HS-27A (cell line): ENCODE measurements at regions not wholly inside any gene's neighbourhood (a gene's known extent, or its start where the extent isn't known, plus 50 kb on each side); places are given as distances from the start of the nearest gene placed in this dataset.
"Not testable (repeated sequence)": the region's sequence is repeated elsewhere in the genome, so short reads cannot be mapped to it uniquely, and the experiment has no call there.

Experiments
- DNase-seq: peaks from one replicate; pipeline ENCODE4 v3.0.0-alpha.2; 2012; ENCODE audit warnings: low read depth, missing footprints

DNA sequence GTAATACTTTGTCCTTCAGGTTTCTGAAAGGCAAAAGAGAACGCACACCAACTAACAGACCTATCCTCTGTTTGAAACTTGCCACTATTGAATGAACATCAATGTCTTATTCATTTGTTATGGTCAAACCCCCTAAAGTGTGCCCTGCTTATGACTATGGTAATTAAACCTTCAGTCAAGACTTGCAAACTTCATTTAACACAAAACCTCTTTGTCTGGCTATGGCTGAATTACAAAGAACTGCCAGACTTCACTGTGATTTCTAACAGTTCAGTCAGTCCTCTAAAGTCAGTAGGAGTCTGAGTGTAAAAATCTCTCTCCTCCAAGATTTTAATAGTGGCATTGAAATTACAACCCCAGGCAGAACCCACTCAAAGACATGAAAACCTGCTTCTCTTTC, 702.5 kb upstream of the LRRN3 start:
- DNase-seq, result no peak

DNA sequence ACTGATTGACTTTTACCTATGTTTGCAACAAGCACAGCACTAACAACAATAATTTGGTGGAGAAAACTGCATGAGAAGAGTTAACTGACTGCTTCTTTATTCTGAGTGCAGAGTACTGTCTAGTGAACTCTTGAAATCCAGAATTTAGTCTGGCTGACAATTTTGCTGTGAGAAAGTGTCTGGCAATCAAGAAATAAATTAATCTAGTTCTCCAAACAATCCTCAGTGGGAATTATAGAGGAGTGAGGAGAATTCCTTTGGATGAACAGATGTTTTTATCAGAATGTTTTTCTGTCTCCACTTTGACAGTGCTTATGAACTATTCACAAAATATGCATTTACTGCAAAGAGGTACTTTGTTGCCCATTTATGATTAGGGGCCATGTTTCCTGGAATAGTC, 694.9 kb upstream of the LRRN3 start:
- DNase-seq, result no peak

DNA sequence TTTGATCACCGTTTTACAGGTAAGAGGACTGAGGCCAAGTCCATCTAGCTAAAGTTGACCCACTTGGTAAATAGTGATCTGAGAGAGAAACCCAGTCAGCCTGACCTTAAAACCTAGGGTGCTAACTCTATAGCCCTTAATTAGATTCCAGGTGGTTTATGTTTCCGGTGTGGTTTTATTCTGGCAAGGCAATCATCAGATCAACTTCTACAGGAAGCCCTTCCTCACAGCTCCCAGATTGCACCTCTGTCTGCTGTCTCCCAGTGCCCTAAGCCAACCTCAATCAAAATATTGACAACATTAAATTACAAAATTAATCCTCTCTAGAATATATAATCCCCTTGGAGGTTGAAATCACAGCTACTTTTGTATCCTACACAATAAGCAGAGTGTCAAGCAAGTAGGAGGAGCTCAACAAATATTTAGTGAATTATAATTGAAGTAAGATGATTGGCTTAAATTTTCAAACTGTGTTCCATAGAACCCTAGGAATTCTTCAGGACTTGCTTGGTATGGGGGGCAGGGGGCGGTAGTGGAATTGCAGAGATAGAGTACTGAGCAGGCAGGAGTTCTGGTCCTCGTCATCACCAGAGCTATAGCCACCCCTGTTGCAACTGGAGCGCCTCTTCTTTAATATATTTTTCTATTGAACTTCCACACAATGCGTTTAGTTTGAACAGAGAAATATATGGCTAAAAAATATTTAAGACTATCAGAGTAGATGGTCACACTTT, 692.8 kb upstream of the LRRN3 start:
- no peak for DNase-seq

DNA sequence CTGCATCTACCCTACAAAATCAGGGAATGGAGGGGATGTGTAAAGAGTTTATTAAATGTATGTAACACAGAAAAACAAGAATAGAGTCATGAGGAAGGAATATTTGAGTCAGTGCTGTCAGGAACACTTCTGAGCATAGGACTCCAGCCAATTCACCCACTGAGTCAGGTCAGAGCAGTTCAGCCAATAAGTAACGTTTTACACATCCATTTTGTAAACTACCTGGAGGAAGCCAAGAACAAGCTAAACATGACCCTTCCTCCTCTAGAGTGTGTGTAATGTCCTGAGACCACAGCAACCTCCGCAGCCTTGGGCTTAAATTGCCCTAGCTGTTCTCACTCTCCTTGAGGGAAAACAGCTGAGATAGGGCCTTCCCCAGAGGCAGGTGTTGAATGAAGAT, 691.5 kb upstream of the LRRN3 start:
- no peak for DNase-seq

DNA sequence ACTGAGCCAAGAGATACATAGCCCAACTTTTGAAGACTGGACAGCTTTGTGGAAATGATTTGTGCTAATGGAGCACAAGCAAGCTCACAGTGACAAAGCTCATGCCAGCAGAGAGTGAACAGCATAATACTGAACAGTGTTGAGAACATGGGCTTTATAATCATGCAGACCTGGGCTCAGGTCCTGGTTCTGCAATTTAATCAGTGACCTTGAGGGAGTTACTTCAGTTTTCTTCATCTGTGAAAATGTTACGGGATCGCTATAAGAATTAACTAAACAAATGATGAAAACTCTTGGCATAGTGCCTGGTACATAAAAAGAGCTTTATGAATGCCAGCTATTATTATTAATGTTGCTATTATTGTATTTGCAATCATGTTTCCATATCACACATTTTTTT, 690.5 kb upstream of the LRRN3 start:
- no peak for DNase-seq

DNA sequence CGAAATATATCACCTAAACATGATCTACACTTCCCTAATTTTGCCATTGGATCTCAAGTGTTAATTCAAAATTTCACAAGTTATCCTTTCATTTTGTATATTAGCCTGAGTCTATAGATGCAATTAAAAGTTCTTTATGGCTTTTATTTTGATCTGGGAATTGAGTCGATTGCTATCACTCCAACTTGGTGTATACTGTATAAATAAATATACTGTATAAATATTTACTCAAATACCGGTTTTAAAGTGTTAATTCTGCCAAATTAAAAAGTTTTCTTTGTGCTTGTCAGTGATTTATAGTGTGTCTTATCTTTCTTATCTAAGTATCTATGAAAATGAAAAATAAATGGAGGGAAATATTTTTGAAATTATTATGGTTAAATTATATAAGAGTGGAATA, 683.7 kb upstream of the LRRN3 start:
- DNase-seq, result no peak

DNA sequence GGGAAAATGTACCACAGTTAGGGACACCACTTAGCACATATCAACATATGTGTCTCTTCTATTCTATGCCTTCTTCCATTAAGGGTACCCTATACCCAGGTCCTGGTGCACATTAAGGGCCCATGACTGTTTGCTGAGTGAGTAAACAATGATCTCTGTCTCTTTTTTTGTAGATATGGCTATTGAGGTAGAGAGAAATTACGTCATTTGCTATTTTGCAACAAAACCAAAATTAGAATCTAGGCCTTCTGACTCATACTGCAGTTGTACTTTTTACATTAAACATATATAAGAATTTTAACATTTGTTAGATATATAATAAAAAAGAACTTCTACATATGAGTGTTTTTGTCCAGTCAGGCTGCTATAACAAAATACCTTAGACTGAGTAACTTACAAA, 683.2 kb upstream of the LRRN3 start:
- no peak for DNase-seq

DNA sequence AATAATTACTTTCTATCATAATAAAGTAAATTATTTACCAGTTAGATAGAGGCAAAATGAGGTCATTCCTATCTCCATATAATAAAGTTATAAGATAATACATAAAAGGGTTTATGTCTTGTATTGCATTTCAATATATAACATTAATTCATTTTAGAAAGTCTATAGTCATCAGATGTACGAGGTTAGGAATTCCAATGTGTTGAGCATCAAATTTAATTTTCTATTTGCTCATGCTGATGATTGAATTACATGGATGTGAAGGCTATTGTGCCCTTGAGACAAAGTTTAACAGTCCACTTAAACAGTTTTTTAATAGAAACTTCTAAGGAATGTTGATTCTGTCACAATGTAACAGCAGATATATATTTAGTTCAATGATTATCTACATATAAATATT, 678.3 kb upstream of the LRRN3 start:
- DNase-seq, result no peak

DNA sequence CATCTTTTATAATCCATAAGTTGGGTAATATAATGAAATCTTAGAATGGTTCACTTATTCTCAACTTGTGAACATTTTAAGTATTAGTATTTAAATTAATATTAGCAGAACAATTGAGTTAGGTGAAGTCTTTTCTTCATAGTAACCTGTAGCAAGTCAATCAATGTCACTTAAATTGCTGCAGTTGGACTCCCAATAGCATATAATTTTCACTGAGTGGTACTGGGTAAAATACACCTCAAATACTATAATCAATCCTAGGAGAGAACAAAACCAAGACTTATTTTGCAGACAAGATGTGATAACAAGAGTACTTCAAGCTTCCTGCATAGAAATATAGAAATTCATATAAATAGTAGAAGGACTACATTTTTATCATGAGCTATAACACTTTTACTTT, 677.9 kb upstream of the LRRN3 start:
- DNase-seq, result no peak

DNA sequence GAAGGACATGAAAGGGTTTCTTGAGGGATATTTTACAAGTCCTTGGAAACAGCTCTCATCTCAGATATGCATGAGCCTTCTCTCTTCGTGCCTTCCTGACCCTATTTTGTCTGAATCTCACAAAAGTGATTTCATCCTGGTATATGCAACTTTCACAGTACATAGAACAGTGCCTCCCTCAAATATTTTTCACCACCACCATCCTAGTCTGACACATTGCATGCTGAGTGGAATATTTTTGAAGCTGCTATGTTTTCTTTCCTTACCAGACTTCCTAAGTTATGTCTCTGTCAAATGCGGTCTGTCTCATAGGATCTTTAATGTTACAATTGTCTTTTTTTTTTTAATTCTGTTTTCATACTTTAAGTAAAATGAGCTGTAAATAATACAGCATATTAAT, 673.3 kb upstream of the LRRN3 start:
- DNase-seq, result no peak

DNA sequence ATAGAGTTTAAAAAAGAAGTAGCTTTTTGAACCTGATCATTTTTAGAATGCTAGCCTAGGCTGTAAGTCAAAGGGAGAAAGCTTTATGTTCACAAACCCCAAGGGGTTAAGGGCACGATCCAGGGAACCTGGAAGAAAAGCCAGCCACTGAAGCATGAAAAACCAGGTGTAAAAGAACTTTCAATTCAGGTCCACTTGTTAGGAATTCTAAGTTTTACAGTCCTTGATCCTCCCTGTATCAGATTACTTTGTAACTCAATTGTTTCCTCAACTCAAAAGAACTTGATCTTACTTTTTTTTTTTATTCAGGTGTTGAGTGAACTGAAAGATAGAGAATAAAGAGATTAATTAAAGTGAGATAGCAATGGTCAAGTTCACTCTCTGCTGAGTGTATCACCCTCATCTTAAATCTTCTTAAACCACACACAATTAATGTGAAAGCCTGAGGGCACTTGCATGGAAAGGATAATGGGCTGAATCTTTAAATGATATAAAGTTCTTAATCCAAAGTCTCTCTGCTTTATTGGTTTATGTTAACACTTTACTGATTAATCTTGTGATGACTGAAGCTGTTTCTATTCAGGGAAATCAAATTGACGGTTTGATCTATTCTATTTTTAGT, 672.2 kb upstream of the LRRN3 start:
- DNase-seq, result no peak

DNA sequence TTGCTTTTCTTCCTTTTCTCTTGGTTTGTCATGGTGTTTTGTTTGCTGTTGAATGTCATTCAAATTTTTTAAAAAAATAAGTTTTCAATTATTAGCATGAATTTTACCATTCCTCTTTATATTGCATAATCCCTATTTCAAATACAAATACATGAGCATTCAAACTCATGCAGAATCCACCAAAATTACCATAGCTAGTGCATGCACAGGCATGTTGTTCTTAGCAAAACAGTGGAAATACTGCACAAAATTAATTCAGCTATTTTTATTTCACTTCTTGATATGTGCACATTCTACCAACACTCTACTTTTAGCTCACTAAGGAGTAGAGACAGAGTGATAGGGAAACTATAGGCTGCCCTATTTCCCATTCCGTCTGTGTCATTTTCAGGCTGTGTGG, 670.1 kb upstream of the LRRN3 start:
- no peak for DNase-seq

DNA sequence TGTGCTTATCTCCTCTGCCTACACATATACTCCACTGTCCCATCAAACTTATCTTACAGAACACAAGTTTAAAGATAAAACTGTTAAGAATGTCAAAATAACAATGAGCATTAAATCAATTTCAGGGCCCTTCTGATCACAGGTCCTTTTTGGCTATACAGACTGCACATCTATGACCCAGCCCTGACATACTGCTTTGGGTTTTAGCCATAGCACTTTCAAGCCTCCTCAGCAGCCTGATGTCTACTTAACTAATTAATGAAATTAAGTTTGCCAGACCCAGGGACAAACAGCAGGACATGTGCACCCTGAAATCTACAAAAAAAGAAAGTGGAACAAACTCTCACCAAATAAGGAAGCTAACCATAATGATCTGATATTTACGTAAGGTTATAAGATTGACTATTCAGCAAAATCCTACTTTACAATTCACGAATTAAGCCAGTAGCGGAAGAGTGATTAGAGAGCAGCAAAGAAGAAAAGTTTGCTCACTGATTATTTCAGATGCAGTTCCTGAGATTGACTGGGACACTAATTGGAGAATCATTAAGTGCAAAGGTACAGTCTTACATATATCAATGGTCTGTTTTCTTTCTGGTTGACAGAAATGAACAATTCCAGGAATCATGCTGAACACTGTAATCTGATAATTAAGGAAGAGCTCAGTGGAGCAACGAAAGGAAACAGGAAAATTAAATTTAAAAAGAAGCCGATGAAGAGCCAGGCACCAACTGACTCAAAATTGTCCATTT, 669.3 kb upstream of the LRRN3 start:
- DNase-seq, result no peak

DNA sequence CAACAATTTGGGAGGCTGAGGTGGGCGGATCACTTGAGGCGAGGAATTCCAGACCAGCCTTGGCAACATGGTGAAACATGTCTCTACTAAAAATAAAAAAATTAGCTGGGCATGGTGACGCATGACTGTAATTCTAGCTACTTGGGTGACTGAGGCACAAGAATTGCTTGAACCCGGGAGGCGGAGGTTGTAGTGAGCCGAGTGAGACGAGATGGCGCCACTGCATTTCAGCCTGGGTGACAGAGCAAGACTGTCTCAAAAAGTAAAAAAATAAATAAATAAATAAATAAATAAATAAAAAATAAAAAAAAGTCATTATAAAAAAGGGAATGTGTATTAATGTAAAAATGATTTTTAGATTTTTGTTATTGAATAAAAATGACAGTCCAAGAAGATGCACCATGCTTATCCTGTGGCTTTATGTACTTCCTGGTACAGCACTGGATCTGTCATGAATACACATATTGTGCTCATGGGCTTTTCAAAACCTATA, 658.8 kb upstream of the LRRN3 start:
- DNase-seq, result no peak

DNA sequence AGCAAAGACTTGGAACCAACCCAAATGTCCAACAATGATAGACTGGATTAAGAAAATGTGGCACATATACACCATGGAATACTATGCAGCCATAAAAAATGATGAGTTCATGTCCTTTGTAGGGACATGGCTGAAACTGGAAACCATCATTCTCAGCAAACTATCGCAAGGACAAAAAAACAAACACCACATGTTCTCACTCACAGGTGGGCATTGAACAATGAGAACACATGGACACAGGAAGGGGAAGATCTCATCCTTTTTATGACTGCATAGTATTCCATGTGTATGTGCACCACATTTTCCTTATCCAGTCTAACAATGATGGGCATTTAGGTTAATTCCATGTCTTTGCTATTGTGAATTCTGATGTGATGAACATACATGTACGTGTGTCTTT, 652.0 kb upstream of the LRRN3 start:
- DNase-seq, result not testable (repeated sequence)

DNA sequence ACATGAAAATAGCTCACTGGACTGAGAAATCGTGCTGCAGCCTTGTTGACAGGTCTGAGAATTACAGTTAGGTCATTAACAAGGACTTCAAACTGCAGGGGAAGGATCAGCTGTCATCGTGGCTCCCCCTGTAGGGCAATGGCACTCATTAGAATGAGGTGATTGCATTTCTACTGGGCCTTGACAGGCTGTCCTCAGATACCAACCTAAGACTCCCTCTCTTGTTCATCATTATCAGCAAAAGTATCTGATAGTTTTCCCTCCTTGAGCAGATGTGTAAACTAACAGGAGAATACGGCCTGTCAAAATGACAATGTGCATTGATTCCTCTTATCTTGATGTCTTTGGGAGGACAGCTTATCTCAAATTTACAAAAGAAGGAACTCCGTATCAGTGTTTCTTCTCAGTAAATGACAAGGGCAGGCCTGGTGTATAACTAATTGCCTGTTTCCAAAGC, 648.5 kb upstream of the LRRN3 start:
- no peak for DNase-seq

DNA sequence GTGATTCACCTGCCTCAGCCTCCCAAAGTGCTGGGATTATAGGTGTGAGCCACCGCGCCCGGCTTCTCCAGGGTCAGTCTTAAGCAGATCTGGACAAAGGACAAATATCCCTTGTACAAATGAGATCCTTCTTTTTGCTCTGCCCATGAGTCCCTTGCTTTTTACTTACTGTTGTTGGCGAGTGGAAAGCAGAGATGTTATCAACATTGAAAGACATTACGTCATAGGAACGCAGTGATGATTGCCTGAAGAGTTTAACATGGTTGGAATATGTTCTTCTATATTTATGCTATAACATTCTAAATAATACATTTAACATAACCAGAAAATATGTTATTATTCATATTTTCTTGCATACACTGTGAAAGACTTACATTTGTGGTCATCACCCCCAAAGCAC, 644.3 kb upstream of the LRRN3 start:
- DNase-seq, result no peak

DNA sequence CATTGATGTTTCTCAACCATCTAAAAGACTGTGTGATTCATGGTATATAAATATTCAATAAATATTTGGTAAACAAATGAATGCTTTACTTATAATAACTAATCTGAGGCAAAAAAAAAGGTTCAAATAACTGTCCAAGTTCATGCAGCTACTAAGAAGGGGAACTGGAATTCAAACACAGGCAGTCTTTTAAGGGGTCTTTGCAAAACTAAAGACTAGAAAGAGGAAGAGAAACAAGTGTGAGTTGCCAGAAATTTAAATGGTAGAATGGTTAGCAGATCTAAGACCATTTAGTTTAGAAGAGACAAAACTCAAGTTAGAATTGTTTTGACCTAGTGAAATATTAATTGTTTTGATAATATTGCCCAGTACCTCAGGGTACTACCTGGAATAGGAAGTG, 642.0 kb upstream of the LRRN3 start:
- DNase-seq, result no peak

DNA sequence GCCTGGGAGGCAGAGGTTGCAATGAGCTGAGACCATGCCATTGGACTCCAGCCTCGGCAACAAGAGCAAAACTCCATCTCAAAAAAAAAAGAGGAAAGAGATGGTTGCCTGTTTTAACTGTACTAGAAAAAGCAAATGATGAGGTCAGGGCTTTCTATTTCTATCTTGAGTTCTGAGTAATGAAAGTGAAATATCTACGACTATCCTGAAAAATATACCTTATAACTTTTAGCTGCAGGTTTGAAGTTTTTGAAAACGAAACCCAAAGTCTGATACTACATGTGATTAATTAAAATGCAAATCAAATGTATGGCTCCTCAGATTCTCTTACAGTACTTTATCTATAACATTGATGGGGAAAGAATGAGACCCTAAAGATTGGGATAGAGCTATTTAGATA, 636.2 kb upstream of the LRRN3 start:
- DNase-seq, result no peak

DNA sequence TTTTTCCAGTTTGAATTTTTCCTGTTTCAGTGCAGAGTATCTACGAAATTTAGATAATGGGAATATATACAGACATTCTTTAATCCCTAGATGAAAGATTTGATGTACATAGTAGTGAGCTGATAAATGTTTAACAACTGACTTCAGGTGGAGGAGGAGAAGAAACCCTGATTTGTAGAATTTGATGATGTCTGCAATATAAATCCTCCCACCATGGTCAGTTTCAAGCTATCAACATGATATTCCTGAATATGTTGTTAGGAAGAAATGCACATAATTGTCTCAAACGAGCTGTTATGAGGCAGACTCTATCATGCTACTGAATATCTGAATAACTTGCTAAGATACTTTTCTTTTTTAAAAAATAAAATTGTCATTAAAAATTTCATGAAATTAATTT, 629.3 kb upstream of the LRRN3 start:
- DNase-seq, result no peak

DNA sequence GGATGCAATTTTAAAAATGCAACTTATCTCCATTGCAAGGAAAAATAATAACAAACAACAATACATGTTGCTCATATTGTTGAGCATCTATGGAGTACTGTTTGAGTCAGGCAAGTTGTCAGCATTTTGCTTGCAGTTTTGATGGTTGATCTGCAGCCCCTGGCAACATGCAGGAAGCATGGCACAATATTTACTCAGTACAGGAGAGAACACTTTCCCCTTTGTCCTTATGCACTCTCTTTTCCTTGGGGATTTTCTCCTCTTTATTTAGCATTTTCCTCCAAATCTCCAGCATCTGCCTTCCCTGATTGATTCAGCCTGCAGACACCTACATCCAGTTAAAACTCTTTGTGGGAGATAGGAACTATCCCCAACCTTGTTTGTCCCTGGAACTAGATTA, 620.5 kb upstream of the LRRN3 start:
- no peak for DNase-seq

DNA sequence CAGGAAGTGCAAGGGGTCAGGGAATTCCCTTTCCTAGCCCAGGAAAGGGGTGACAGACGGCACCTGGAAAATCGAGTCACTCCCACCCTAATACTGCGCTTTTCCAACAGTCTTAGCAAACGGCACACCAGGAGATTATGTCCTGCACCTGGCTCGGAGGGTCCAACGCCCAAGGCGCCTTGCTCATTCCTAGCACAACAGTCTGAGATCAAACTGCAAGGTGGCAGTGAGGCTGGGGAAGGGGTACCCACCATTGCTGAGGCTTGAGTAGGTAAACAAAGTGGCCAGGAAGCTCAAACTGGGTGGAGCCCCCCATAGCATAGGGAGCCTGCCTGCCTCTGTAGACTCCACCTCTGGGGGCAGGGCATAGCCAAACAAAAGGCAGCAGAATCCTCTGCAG, 618.5 kb upstream of the LRRN3 start:
- DNase-seq, result not testable (repeated sequence)

DNA sequence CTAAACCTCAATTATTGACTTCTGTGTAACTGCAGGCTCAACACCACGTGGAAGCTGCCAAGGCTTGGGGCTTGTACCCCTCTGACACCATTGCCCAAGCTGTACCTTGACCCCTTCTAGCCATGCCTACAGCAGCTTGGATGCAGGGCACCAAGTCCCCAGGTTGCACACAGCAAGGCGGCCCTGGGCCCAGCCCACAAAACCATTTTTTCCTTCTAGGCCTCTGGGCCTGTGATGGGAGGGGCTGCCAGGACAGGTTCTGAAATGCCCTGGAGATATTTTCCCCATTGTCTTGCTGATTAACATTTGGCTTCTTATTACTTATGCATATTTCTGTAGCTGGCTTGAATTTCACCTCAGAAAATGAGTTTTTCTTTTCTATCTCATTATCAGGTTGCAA, 610.0 kb upstream of the LRRN3 start:
- no peak for DNase-seq
